Thyroid gland (tissue), 4 donors: ENCODE measurements at regions not wholly inside any gene's neighbourhood (a gene's known extent, or its start where the extent isn't known, plus 50 kb on each side); places are given as distances from the start of the nearest gene placed in this dataset.

ENCODE experiments used
- DNase-seq, 2 donors: peaks; one replicate each; pipeline ENCODE4 v3.0.0-alpha.2; 2019
- H3K27ac ChIP-seq, 3 donors: fragments of 200-600 bp; sonication (generic); 1 replicate in 2 of 3; 2 replicates in 1 of 3; pipeline ENCODE4 v1.5.1; 2016 to 2019; ENCODE audit warnings: mild to moderate bottlenecking in 1 of 3, moderate library complexity in 1 of 3
- H3K27me3 ChIP-seq: fragments of 200-600 bp; sonication (generic); one replicate; pipeline ENCODE4 v1.5.1; 2019
- H3K36me3 ChIP-seq, 2 donors: fragments of 200-600 bp; sonication (generic); one replicate each; pipeline ENCODE4 v1.5.1; 2016 to 2019
- H3K4me1 ChIP-seq, 2 donors: fragments of 200-600 bp; sonication (generic); one replicate each; pipeline ENCODE4 v1.5.1; 2017 to 2019
- H3K4me3 ChIP-seq, 3 donors: fragments of 200-600 bp; sonication (generic); replicated peaks in 1 of 3; 1 replicate in 2 of 3; 2 replicates in 1 of 3; pipeline ENCODE4 v1.5.1; 2016; ENCODE audit warnings: mild to moderate bottlenecking in 1 of 3
- H3K9me3 ChIP-seq: fragments of 200-600 bp; sonication (generic); one replicate; pipeline ENCODE4 v1.5.1; 2017
- CTCF ChIP-seq, 6 experiments: fragments of 200-600 bp in 3 of 6; fragments of 450-650 bp in 3 of 6; sonication (generic) in 3 of 6; IDR thresholded peaks; one replicate each; pipeline ENCODE4 v1.5.1; 2016 to 2019; ENCODE audit warnings: antibody characterized with exemption in 6 of 6, mild to moderate bottlenecking in 2 of 6, inconsistent platforms in 1 of 6, moderate library complexity in 1 of 6
- POLR2A ChIP-seq, 2 donors: fragments of 450-650 bp; IDR thresholded peaks; one replicate each; pipeline ENCODE4 v1.6.1; 2017; ENCODE audit warnings: antibody characterized with exemption in 2 of 2, mild to moderate bottlenecking in 2 of 2, moderate library complexity in 1 of 2
- whole genome bisulfite sequencing, 2 donors: methylation state at CpG; one replicate each; pipeline ENCODE4 v1.1.5; 2017; 5-methylcytosine and 5-hydroxymethylcytosine counted together
- intact Hi-C: fragments of 100-400 bp; cut with DNase I; formaldehyde crosslinking; loops from one replicate; pipeline ENCODE4 v1.15.1; 2023

GRCh38 chr9:74006935-74007334 lies 490.2 kb upstream of the RORB start:
- no peaks in the 10 kb centered on the region for H3K4me1 ChIP-seq
- no peak overlapping the region for H3K27ac ChIP-seq
- no peaks in the 10 kb centered on the region for H3K27me3 ChIP-seq
- intact Hi-C loops = no loop called here
- H3K4me3 ChIP-seq = no peak overlapping the region
- WGBS, 2 donors = 75 to 90% methylated on average over 2 of the region's 2 CpGs
- no peak for TF ChIP-seq POLR2A (IDR thresholded peaks at IDR 0.05)
- no peak for TF ChIP-seq CTCF (IDR thresholded peaks at IDR 0.05)
- no peaks in the 10 kb centered on the region for H3K9me3 ChIP-seq
- no peaks in the 10 kb centered on the region for H3K36me3 ChIP-seq
- no peak for DNase-seq

GRCh38 chr9:74007833-74008232 lies 489.3 kb upstream of the RORB start:
- intact Hi-C loops = no loop called here
- Histone ChIP-seq H3K4me3 (no peak overlapping the region), H3K9me3 (no peaks in the 10 kb centered on the region), H3K36me3 (no peaks in the 10 kb centered on the region), H3K27me3 (no peaks in the 10 kb centered on the region), H3K4me1 (no peaks in the 10 kb centered on the region), H3K27ac (no peak overlapping the region)
- no peak for DNase-seq
- TF ChIP-seq POLR2A (IDR thresholded peaks at IDR 0.05) (no peak), CTCF (IDR thresholded peaks at IDR 0.05) (no peak)
- 78 to 95% methylated on average over 3 of the region's 3 CpGs for WGBS, 2 donors

GRCh38 chr9:74016004-74016403 lies 481.1 kb upstream of the RORB start:
- Histone ChIP-seq H3K4me3 (no peak overlapping the region), H3K36me3 (no peaks in the 10 kb centered on the region), H3K27me3 (no peaks in the 10 kb centered on the region), H3K27ac (no peak overlapping the region), H3K4me1 (no peaks in the 10 kb centered on the region), H3K9me3 (no peaks in the 10 kb centered on the region)
- DNase-seq = no peak
- TF ChIP-seq POLR2A (IDR thresholded peaks at IDR 0.05) (no peak), CTCF (IDR thresholded peaks at IDR 0.05) (no peak)
- intact Hi-C loops = no loop called here

GRCh38 chr9:74025402-74025925 lies 471.7 kb upstream of the RORB start:
- Histone ChIP-seq H3K4me3 (no peak overlapping the region), H3K9me3 (no peaks in the 10 kb centered on the region), H3K27me3 (no peaks in the 10 kb centered on the region), H3K4me1 (no peaks in the 10 kb centered on the region), H3K36me3 (no peaks in the 10 kb centered on the region), H3K27ac (no peak overlapping the region)
- no peak for DNase-seq
- intact Hi-C loops = no loop called here
- 78 to 79% methylated on average over 4 of the region's 4 CpGs for WGBS, 2 donors
- no peak for TF ChIP-seq POLR2A (IDR thresholded peaks at IDR 0.05)
- no peak for TF ChIP-seq CTCF (IDR thresholded peaks at IDR 0.05)

- intact Hi-C loops = no loop called here
- WGBS, 2 donors = 58 to 74% methylated on average over 2 of the region's 2 CpGs
- DNase-seq = no peak
Observed at GRCh38 chr9:74032421-74032820, 464.7 kb upstream of the RORB start.

More at GRCh38 chr9:74032421-74032820, 464.7 kb upstream of the RORB start:
- Histone ChIP-seq H3K4me1 (no peaks in the 10 kb centered on the region), H3K27me3 (no peaks in the 10 kb centered on the region), H3K36me3 (no peaks in the 10 kb centered on the region), H3K27ac (no peak overlapping the region), H3K9me3 (no peaks in the 10 kb centered on the region), H3K4me3 (no peak overlapping the region)
- no peak for TF ChIP-seq POLR2A (IDR thresholded peaks at IDR 0.05)
- TF ChIP-seq CTCF (IDR thresholded peaks at IDR 0.05) = no peak
